HepG2 (cell line): ENCODE measurements at regions not wholly inside any gene's neighbourhood (a gene's known extent, or its start where the extent isn't known, plus 50 kb on each side); places are given as distances from the start of the nearest gene placed in this dataset.

Source experiments
- GMEB1 ChIP-seq: sonication (generic); formaldehyde crosslinking; IDR thresholded peaks from 2 replicates; pipeline ENCODE4 v1.5.1; 2020; ENCODE audit warnings: missing genetic modification reagents, mild to moderate bottlenecking, borderline replicate concordance
- KDM6A ChIP-seq: IDR thresholded peaks from 2 replicates; pipeline ENCODE4 v1.6.1; 2016; ENCODE audit warnings: low read depth
- MXI1 ChIP-seq: IDR thresholded peaks from 3 replicates; pipeline ENCODE4 v1.6.1; 2012; ENCODE audit warnings: low read depth, low read length, inconsistent platforms, borderline replicate concordance
- NCOA2 ChIP-seq: sonication (generic); formaldehyde crosslinking; IDR thresholded peaks from 2 replicates; pipeline ENCODE4 v1.8.0; 2022; ENCODE audit warnings: inconsistent platforms
- RERE ChIP-seq: IDR thresholded peaks from 2 replicates; pipeline ENCODE4 v1.6.1; 2016; ENCODE audit warnings: low read depth, missing genetic modification reagents, missing compliant biosample characterization
- TEAD3 ChIP-seq: optimal IDR thresholded peaks from 2 replicates; pipeline ENCODE3; 2016; ENCODE audit warnings: borderline replicate concordance
- ZNF484 ChIP-seq: sonication (generic); formaldehyde crosslinking; IDR thresholded peaks from 2 replicates; pipeline ENCODE4 v1.5.1; 2020; ENCODE audit warnings: mild to moderate bottlenecking, low read depth, missing genetic modification reagents, borderline replicate concordance
- ZNF614 ChIP-seq: IDR thresholded peaks from 2 replicates; pipeline ENCODE4 v1.6.1; 2018; ENCODE audit warnings: missing biosample characterization, missing genetic modification reagents, inconsistent platforms, borderline replicate concordance
- TF ChIP-seq, protein P1 (sequence below): sonication (generic); formaldehyde crosslinking; IDR thresholded peaks from 2 replicates; pipeline ENCODE4 v1.8.0; 2022; ENCODE audit warnings: missing genetic modification reagents, mild to moderate bottlenecking, inconsistent platforms, borderline replicate concordance

DNA sequence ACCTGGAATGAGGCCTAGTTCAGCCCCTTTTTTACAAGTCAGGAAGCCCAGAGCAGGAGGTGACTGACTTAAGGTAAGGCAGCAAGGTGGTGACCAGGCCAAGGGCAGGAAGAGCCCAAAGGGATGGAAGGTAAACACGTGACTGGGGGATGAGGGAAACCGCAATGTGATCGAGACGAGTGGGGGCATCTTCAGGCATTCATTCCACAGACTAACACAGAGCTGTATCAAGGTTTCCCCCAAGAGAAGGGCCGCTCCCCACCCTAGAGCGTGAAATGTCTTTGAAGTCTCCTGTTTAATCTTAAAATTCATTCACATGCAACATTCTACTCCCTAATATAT lies 76.3 kb upstream of the PIM1 start (continued):
- TF ChIP-seq RERE (CRISPR knock-in tag) (no peak), MXI1 (no peak), GMEB1 (no peak), ZNF484 (CRISPR knock-in tag) (no peak), NCOA2 (CRISPR knock-in tag) (no peak), KDM6A (no peak), ZNF614 (CRISPR knock-in tag) (peak; percentile 96; the same call in 1 of the 2 replicates), TEAD3 (CRISPR knock-in tag) (peak; percentile 12)
- TF ChIP-seq, protein P1, sequence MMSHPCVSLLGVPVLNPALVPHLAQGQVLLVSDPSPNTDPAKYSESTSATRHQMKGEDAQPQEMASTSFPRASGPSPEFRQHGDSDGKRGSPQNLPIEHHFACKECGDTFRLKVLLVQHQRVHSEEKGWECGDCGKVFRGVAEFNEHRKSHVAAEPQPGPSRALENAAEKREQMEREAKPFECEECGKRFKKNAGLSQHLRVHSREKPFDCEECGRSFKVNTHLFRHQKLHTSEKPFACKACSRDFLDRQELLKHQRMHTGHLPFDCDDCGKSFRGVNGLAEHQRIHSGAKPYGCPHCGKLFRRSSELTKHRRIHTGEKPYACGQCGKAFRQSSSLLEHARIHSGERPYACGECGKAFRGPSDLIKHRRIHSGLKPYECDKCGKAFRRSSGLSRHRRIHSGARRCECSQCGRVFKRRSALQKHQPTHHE (CRISPR knock-in tag) = no peak
